ENCODE measurements at regions not wholly inside any gene's neighbourhood (a gene's known extent, or its start where the extent isn't known, plus 50 kb on each side); places are given as distances from the start of the nearest gene placed in this dataset.
A peak's percentile ranks its signal among the peaks of the same experiment; 100 is the strongest.
"Not testable (repeated sequence)": the region's sequence is repeated elsewhere in the genome, so short reads cannot be mapped to it uniquely, and the experiment has no call there.

GRCh38 chr9:78438780-78439179 lies 141.9 kb downstream of the PSAT1 start:
- no peak for DNase-seq

DNA sequence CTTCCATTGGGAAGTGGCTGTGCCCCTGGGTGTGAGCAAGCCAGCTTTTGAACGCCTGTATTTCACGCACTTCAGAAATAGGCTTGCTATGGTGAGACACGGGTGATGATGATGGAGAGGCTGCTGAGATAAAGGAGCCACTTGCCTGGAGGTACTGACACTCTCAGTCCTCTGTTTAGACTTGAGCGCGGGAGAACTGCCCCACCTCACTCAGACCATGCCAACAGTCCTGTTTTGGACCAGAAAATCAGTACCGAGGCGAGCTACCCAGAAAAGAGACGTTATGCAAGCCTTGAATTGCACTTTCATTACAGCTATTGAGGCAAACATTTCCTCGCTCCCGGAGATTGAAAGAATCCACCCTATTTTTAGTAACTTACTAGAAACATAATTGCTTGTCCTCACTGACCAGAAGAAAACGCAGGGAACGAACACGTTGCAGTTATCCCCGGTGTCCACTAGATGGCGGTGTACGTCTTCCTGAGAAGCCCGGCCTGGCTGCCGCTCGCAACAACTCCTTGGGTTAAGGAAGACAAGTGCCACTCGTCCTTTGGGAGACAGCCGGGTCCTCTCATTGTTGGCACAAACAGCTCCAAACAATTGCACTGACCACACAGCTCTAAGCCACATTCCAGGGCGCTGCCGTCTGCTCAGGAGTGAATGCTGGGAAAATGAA lies 142.4 kb downstream of the PSAT1 start:
- DNase-seq: peak; percentile 67 to 71

DNA sequence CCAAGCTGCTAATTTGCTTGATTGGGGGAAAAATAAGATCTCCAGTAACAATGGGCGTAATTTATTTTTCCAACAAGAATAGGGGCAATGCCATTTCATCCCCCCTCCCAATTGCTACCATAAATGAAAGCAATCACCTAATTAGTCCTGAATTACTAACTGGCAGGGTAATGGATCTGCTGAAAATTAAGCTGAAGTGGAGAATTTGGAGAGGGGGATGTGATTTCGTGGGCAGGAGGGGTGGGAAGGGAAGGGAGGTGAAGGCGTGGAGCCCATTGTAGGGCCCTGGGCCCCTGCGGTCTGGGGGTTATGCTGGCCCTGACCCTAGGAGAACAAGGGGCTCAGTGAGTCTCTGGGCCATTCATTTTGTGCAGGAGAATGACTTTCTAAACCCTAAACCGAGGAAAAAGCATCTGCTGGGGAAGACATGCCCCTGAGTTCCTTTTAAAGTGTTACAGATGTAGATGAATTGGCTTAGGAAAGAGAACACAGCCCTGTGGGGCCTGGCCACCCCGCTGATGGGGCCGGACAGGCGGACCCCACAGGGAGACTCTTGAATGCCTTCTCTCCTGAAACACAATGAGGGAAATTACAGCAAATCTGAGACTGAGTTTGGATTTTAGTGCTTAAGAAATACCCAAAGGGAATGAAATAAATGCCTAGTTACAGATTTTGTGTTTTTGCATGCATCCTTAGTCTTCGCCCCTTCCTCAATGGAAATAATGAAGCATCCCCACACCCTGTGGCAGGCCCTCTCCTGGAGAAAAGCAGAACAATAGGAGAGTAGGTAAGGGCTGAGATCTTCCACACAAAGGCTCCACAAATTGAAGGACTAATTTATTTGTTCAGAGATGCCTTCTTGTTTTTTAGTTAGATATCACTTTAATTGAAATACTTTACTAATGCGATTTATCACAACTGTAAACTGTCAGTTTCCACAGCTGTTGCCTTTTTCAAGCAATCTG lies 143.2 kb downstream of the PSAT1 start:
- DNase-seq: no peak

DNA sequence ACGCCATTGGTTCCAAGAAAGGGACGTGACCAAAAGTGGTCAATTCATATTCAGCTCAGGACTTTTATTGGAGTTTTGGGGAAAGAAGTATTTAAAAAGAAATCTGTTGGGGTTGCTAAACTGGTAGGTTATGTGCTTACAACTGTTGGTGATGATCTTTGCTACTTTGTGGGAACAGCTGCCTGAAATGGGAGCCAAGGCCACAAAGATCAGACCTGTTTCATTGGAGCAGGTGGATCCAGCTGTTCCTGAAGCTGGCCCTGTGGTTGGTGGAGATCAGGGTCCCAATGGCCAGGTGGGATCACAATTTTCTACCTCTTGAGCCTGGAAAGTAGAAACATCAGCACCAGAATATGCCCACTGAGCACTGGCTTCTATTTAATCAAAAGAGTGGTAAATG lies 144.5 kb downstream of the PSAT1 start:
- no peak for DNase-seq

GRCh38 chr9:78441822-78442431 lies 145.0 kb downstream of the PSAT1 start:
- no peak for DNase-seq

DNA sequence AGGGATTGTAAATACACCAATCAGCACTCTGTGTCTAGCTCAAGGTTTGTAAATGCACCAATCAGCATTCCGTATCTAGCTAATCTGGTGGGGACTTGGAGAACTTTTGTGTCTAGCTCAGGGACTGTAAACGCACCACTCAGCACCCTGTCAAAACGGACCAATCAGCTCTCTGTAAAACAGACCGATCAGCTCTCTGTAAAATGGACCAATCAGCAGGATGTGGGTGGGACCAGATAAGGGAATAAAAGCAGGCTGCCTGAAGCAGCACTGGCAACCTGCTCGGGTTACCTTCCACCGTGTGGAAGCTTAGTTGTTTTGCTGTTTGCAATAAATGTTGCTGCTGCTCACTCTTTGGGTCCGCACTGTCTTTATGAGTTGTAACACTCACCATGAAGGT lies 145.7 kb downstream of the PSAT1 start:
- not testable (repeated sequence) for DNase-seq

DNA sequence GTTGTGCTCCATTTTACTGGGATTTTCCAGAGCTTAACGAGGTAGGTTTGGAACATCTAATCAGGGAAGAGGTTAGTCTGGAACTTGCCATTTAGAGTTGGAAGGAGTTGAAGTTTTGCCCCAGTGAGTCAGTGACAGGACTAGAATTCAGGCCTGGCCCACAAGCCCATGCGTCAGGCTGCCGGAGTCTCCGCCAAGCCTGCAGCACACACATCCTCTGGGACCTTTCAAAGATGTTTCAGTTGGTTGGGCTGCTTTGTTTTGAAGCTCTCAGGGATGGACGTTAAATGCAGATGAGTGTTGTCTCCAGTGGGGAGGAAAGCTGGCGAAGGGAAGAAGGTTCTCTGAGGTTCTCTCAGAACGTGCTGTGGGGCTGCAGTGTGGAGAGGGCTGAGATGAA lies 147.0 kb downstream of the PSAT1 start:
- no peak for DNase-seq

DNA sequence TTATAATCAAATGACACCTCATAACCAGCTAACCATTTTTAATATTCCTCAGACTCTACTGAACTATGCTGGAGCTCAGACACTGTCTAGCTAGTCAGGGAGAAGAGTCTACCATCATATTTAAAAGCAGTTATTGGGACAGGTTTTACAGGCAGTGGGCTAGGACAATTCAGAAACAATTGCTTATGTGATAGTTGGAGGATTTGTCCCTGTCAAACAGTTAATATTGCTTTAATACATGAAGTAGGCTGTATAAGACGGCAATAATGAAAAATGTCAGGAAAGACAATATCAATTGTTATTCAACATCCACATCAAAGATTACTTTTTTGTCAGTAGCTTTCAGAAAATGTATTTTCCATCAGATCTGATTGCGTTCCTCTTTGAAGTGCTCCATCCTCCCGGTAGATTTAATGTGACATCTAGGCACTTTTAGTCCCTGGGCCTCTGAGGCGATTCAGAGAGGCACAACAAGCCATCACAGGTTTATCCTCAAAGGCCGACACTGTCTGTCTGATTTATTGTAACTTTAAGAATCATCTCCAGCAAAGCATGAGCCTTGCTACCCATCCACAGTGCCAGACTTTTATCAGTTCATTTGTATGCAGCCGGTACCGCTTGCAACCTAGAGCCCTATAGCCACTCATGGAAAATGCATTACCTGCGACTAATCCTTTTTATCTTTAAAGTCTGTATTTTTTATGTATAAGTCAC lies 152.2 kb downstream of the PSAT1 start:
- no peak for DNase-seq

- no peak for DNase-seq
Observed at GRCh38 chr9:78453450-78453849, 156.5 kb downstream of the PSAT1 start.

- DNase-seq: no peak
Observed at GRCh38 chr9:78462611-78463010, 165.7 kb downstream of the PSAT1 start.

- DNase-seq: no peak
Observed at GRCh38 chr9:78463750-78464149, 166.8 kb downstream of the PSAT1 start.

- no peak for DNase-seq
Observed at GRCh38 chr9:78468231-78468630, 171.3 kb downstream of the PSAT1 start.

- no peak for DNase-seq
Observed at GRCh38 chr9:78468974-78469576, 172.2 kb downstream of the PSAT1 start.

DNA sequence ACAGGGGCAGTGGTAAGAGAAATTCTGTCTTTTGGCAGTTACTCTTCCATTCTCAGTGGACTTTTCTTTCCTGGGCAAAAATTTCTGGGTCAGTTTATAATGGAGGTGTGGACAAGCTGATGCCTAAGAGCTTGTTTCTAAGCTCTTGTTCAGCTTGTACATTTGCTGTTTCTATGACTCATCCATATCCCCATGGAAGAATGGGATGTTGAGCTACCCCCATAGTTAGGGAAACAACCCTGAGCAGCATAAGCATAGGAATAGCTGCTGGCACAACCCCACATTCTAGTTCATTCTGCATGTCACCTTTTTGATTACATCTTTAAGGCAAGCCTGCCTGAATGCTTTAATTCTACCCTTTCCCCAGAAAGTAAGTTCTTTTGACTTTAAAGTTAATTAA lies 173.3 kb downstream of the PSAT1 start:
- no peak for DNase-seq

DNA sequence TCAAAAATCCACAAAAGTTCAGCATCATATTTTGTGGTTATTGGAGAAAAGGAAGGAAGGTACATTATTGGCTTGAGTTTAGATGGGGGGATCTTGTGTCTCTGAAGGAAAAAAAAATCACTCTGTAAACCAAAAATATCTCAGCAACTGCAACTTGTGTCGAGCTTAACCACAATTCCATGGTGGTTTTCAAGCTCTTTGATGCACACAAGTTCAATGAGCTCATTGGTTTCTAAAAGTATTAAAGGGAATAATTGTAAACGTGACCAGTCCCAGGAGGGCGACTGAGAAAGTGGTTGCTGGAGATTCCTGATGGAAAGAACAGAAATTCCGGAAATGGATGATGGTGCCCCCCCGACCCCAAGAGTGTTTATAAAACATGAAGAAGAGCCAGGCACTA lies 173.8 kb downstream of the PSAT1 start:
- no peak for DNase-seq

DNA sequence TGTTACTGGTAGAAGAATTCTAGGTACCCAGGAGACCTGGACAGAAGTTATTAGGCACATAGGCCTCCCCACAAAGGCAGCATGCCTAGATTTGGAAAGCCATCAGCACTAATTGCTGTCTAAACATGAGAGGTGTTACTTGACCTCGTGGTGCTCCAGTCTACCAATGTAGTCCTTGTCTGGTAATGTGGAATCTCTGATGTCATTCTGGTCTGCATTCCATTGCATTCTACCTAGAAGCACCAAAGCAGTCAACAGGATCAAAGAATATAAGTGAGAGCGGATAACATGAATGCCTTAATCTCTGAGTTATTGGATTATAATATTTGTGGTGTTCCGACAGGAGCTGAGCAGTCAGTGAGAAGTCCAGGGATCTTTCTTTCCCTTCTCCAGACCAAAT lies 175.2 kb downstream of the PSAT1 start:
- no peak for DNase-seq

- no peak for DNase-seq
Observed at GRCh38 chr9:78479441-78479840, 182.5 kb downstream of the PSAT1 start.

DNA sequence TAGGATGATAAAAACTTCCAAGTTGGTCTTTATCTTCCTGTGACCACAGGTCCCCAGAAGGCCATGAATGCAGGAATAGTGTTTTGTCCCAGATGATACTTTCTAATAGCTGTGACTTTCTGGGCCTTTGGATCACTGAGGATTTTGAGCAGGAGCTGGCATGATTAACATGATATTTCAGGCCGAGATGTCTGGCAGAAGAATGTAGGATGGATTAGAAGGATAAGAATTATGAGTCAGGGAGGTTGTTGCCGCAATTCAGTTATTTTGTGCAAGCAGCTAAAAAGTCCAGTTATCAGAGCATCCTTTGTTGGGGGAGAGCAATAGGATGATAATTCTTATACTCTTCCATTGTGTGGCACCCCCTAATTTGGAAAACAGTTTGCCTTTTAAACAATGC lies 189.7 kb downstream of the PSAT1 start:
- no peak for DNase-seq

- no peak for DNase-seq
Observed at GRCh38 chr9:78490231-78490630, 193.3 kb downstream of the PSAT1 start.

DNA sequence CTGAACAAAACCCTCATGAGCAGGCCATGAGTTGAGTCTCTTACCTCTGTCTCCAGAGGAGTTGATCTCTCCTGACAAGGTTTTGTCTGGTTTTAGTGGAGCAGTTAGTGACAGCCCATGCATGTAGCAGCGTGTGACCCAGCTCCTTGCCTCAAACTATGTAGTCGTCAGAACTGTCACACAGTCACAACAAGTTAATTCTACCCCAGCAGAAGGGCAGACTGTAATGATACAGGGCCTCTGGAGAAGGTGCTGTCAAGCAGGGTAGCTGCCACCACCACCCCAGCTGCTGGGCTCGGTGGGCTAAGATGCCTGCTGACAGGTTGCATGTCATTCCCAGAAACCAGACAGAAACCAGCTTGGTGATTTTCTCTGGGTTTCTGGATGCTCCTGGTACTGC lies 194.5 kb downstream of the PSAT1 start:
- DNase-seq: no peak

- no peak for DNase-seq
Observed at GRCh38 chr9:78493166-78493742, 196.3 kb downstream of the PSAT1 start.

- no peak for DNase-seq
Observed at GRCh38 chr9:78502566-78502965, 205.6 kb downstream of the PSAT1 start.
